ENCODE measurements at regions not wholly inside any gene's neighbourhood (a gene's known extent, or its start where the extent isn't known, plus 50 kb on each side); places are given as distances from the start of the nearest gene placed in this dataset.
"Not testable (repeated sequence)": the region's sequence is repeated elsewhere in the genome, so short reads cannot be mapped to it uniquely, and the experiment has no call there.

GRCh38 chr15:20594219-20594618 is 52.6 kb upstream of the GOLGA6L6 start:
- H2BK20ac ChIP-seq (ENCODE audit: low read depth, low read length); H3K9me1 ChIP-seq (ENCODE audit: insufficient read depth, low read length); H3K14ac ChIP-seq (replicated peaks; ENCODE audit: low read depth, low read length); H2AFZ ChIP-seq (replicated peaks; ENCODE audit: low read length, poor library complexity); DNase-seq; H4K20me1 ChIP-seq (ENCODE audit: insufficient read depth, low read length); H3K9ac ChIP-seq (ENCODE audit: low read depth, low read length); in situ Hi-C loops (cut with MboI; ENCODE audit: low sequenced_read_pairs); H3K4ac ChIP-seq (ENCODE audit: low read depth, low read length); BruUV-seq (replicated peaks); H3K36me3 ChIP-seq (ENCODE audit: control insufficient read depth, insufficient read depth, low read length); H2BK5ac ChIP-seq (ENCODE audit: low read depth, low read length, poor library complexity, severe bottlenecking); H2BK15ac ChIP-seq (ENCODE audit: low read depth, low read length); H4K91ac ChIP-seq (ENCODE audit: insufficient read depth, low read depth, low read length); H2AK5ac ChIP-seq (ENCODE audit: low read depth, low read length); POLR2A ChIA-PET (ENCODE audit: unreplicated experiment); ATAC-seq (ENCODE audit: low read depth); H3K4me3 ChIP-seq (ENCODE audit: insufficient read depth, low read depth, low read length); H3K79me1 ChIP-seq (ENCODE audit: low read depth in 1 of 2, low read length in 2 of 2); H2AK9ac ChIP-seq (replicated peaks; ENCODE audit: low read depth, low read length, poor library complexity); H3K9me3 ChIP-seq (ENCODE audit: control insufficient read depth, insufficient read depth, low read length); H4K5ac ChIP-seq (ENCODE audit: low read depth, low read length); H3K56ac ChIP-seq (ENCODE audit: extremely low read depth, insufficient read depth, low read length); H3K23ac ChIP-seq (ENCODE audit: low read depth, low read length); intact Hi-C loops (cut with micrococcal nuclease); H3K27me3 ChIP-seq (ENCODE audit: control insufficient read depth, insufficient read depth, low read length); H4K8ac ChIP-seq (ENCODE audit: low read depth in 2 of 2, low read length in 2 of 2); H3K27ac ChIP-seq (ENCODE audit: insufficient read depth, low read length); dilution Hi-C loops (cut with HindIII; ENCODE audit: low sequenced_read_pairs, unreplicated experiment); CTCF ChIA-PET; H2BK120ac ChIP-seq (ENCODE audit: low read depth, low read length); H3K18ac ChIP-seq (ENCODE audit: low read depth, low read length); H3K4me2 ChIP-seq (ENCODE audit: low read depth, low read length); H3K4me1 ChIP-seq (ENCODE audit: control insufficient read depth, insufficient read depth, low read length): not testable (repeated sequence)
- no CpG with 5 or more reads among the region's 5 CpGs for WGBS, 2 experiments (ENCODE audit: extremely low coverage in 2 of 2, insufficient read length in 1 of 2)

DNA sequence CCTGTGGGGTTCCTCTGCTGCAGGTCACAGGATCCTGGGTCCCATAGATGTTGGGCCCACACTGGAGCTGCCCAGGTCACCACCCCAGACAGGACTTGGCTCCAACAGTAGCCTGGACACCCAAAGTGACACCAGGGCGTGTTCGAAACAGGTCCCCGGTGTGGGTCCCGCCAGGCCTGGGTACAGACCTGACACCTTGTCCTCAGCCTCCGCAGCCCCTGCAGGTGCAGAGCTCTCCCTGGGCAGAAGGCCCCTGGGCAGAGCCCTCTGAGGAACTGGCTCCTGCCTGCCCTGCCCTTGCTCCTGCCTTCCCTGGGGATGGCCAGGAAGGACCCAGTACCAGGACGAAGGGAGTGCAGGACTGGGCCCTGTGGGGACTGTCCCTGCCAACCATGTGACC is 50.3 kb upstream of the GOLGA6L6 start:
- BruUV-seq (replicated peaks); H3K56ac ChIP-seq (ENCODE audit: extremely low read depth, insufficient read depth, low read length); H3K79me1 ChIP-seq (ENCODE audit: low read depth in 1 of 2, low read length in 2 of 2); H2BK15ac ChIP-seq (ENCODE audit: low read depth, low read length); CTCF ChIA-PET; H3K14ac ChIP-seq (replicated peaks; ENCODE audit: low read depth, low read length); H4K8ac ChIP-seq (ENCODE audit: low read depth in 2 of 2, low read length in 2 of 2); H3K23ac ChIP-seq (ENCODE audit: low read depth, low read length); H2AFZ ChIP-seq (replicated peaks; ENCODE audit: low read length, poor library complexity); H3K4me2 ChIP-seq (ENCODE audit: low read depth, low read length); H3K4ac ChIP-seq (ENCODE audit: low read depth, low read length); H4K5ac ChIP-seq (ENCODE audit: low read depth, low read length); H2AK9ac ChIP-seq (replicated peaks; ENCODE audit: low read depth, low read length, poor library complexity); H2BK120ac ChIP-seq (ENCODE audit: low read depth, low read length); H2BK20ac ChIP-seq (ENCODE audit: low read depth, low read length); POLR2A ChIA-PET (ENCODE audit: unreplicated experiment); ATAC-seq (ENCODE audit: low read depth); H3K9me1 ChIP-seq (ENCODE audit: insufficient read depth, low read length); H3K9me3 ChIP-seq (ENCODE audit: control insufficient read depth, insufficient read depth, low read length); H3K27ac ChIP-seq (ENCODE audit: insufficient read depth, low read length); H4K91ac ChIP-seq (ENCODE audit: insufficient read depth, low read depth, low read length); DNase-seq; H3K18ac ChIP-seq (ENCODE audit: low read depth, low read length); H3K4me1 ChIP-seq (ENCODE audit: control insufficient read depth, insufficient read depth, low read length); H3K36me3 ChIP-seq (ENCODE audit: control insufficient read depth, insufficient read depth, low read length); intact Hi-C loops (cut with micrococcal nuclease); H3K27me3 ChIP-seq (ENCODE audit: control insufficient read depth, insufficient read depth, low read length); H2BK5ac ChIP-seq (ENCODE audit: low read depth, low read length, poor library complexity, severe bottlenecking); dilution Hi-C loops (cut with HindIII; ENCODE audit: low sequenced_read_pairs, unreplicated experiment); H3K4me3 ChIP-seq (ENCODE audit: insufficient read depth, low read depth, low read length); in situ Hi-C loops (cut with MboI; ENCODE audit: low sequenced_read_pairs); H4K20me1 ChIP-seq (ENCODE audit: insufficient read depth, low read length); H2AK5ac ChIP-seq (ENCODE audit: low read depth, low read length); H3K9ac ChIP-seq (ENCODE audit: low read depth, low read length): not testable (repeated sequence)
- WGBS, 2 experiments (ENCODE audit: extremely low coverage in 2 of 2, insufficient read length in 1 of 2), result no CpG with 5 or more reads among the region's 6 CpGs
